B cell (primary cell): ENCODE measurements at regions not wholly inside any gene's neighbourhood (a gene's known extent, or its start where the extent isn't known, plus 50 kb on each side); places are given as distances from the start of the nearest gene placed in this dataset.

Experiments used
- ATAC-seq: fragments of 200-7000 bp; cut with Tn5 transposase; one replicate; pipeline ENCODE4 v1.10.0; 2021; ENCODE audit warnings: low read depth, mild to moderate bottlenecking, moderate number of reproducible peaks, moderate library complexity
- CTCF ChIA-PET: fragments of 350-600 bp; sonication (Branson Sonifier 250); formaldehyde crosslinking; loops from one replicate; lab custom pipeline; 2021; ENCODE audit warnings: antibody characterized with exemption, inconsistent platforms; lab: Charles Lee
- POLR2A ChIA-PET: fragments of 350-600 bp; sonication (Branson Sonifier 250); formaldehyde crosslinking; loops from one replicate; lab custom pipeline; 2021; ENCODE audit warnings: antibody characterized with exemption; lab: Charles Lee
- DNase-seq: peaks from one replicate; pipeline ENCODE4 v3.0.0; 2013
- H2AFZ ChIP-seq: 2 replicates; pipeline ENCODE4 v1.6.1; 2012; ENCODE audit warnings: mild to moderate bottlenecking, low read depth, low read length; ENCODE audit not compliant: insufficient read depth, poor library complexity, severe bottlenecking
- H3K27ac ChIP-seq, 2 donors: 1 replicate in 1 of 2; 2 replicates in 1 of 2; pipeline ENCODE4 v1.5.1; 2012 to 2013; ENCODE audit warnings: low read length in 2 of 2, mild to moderate bottlenecking in 2 of 2, moderate library complexity in 1 of 2
- H3K27me3 ChIP-seq, 4 experiments: fragments of 200-600 bp in 1 of 4; sonication (generic) in 1 of 4; replicated peaks in 1 of 4; 1 replicate in 2 of 4; 2 replicates in 2 of 4; pipeline versions ENCODE4 v1.6.1 to v1.7.0; 2013 to 2016; ENCODE audit warnings: low read length in 3 of 4, mild to moderate bottlenecking in 2 of 4, mixed read lengths in 1 of 4, moderate library complexity in 1 of 4; ENCODE audit not compliant: insufficient read depth in 4 of 4, control insufficient read depth in 3 of 4; ENCODE audit errors: control extremely low read depth in 1 of 4
- H3K36me3 ChIP-seq, 2 experiments: replicated peaks in 1 of 2; 1 replicate in 1 of 2; 2 replicates in 1 of 2; pipeline versions ENCODE4 v1.6.1 to v1.7.1; 2013; ENCODE audit warnings: low read length in 1 of 2; ENCODE audit not compliant: insufficient read depth in 2 of 2, control insufficient read depth in 1 of 2; ENCODE audit errors: control extremely low read depth in 1 of 2, extremely low read depth in 1 of 2
- H3K4me1 ChIP-seq, 2 donors: fragments of 200-600 bp in 1 of 2; sonication (generic) in 1 of 2; 1 replicate in 1 of 2; 2 replicates in 1 of 2; pipeline versions ENCODE4 v1.5.1 to v1.6.1; 2013 to 2017; ENCODE audit warnings: low read length in 2 of 2; ENCODE audit not compliant: control insufficient read depth in 2 of 2, insufficient read depth in 2 of 2
- H3K4me2 ChIP-seq: replicated peaks from 2 replicates; pipeline ENCODE3; 2012; ENCODE audit warnings: mild to moderate bottlenecking, low read depth, low read length; ENCODE audit not compliant: poor library complexity, severe bottlenecking
- H3K4me3 ChIP-seq, 5 experiments: fragments of 200-600 bp in 1 of 5; sonication (generic) in 1 of 5; 1 replicate in 3 of 5; 2 replicates in 2 of 5; pipeline versions ENCODE4 v1.5.1 to v1.7.0; 2011 to 2016; ENCODE audit warnings: low read length in 4 of 5, mild to moderate bottlenecking in 4 of 5, low read depth in 2 of 5, control low read depth in 1 of 5, moderate library complexity in 1 of 5; ENCODE audit not compliant: insufficient read depth in 1 of 5; ENCODE audit errors: control extremely low read depth in 1 of 5, extremely low read depth in 1 of 5
- H3K79me2 ChIP-seq: fragments of 200-600 bp; sonication (generic); one replicate; pipeline ENCODE4 v1.6.0; 2016; ENCODE audit warnings: low read length; ENCODE audit not compliant: control insufficient read depth, insufficient read depth
- H3K9ac ChIP-seq: fragments of 200-600 bp; sonication (generic); 2 replicates; pipeline ENCODE4 v1.6.1; 2017; ENCODE audit warnings: mild to moderate bottlenecking, low read length, moderate library complexity
- H3K9me3 ChIP-seq, 3 donors: one replicate each; pipeline versions ENCODE4 v1.6.1 to v1.7.1; 2013; ENCODE audit warnings: low read length in 2 of 3; ENCODE audit not compliant: control insufficient read depth in 2 of 3, insufficient read depth in 1 of 3; ENCODE audit errors: control extremely low read depth in 1 of 3
- H4K20me1 ChIP-seq: 2 replicates; pipeline ENCODE4 v1.6.0; 2012; ENCODE audit warnings: mild to moderate bottlenecking, low read length; ENCODE audit not compliant: insufficient read depth, control insufficient read depth, poor library complexity, severe bottlenecking
- H3K27ac Mint-ChIP-seq: one replicate; pipeline ENCODE4 v1.8.0; 2021; ENCODE audit warnings: mixed read lengths
- H3K27me3 Mint-ChIP-seq: one replicate; pipeline ENCODE4 v1.8.0; 2021; ENCODE audit warnings: mixed read lengths
- H3K4me1 Mint-ChIP-seq: one replicate; pipeline ENCODE4 v1.8.0; 2021; ENCODE audit warnings: mixed read lengths
- H3K4me3 Mint-ChIP-seq: one replicate; pipeline ENCODE4 v1.8.0; 2021; ENCODE audit warnings: mixed read lengths
- H3K9me3 Mint-ChIP-seq: one replicate; pipeline ENCODE4 v1.8.0; 2022; ENCODE audit warnings: mixed read lengths; ENCODE audit not compliant: insufficient read depth
- CTCF ChIP-seq: fragments of 200-600 bp; IDR thresholded peaks from one replicate; pipeline ENCODE4 v1.8.0; 2022; ENCODE audit warnings: antibody characterized with exemption, mild to moderate bottlenecking
- EZH2 ChIP-seq: IDR thresholded peaks from 2 replicates; pipeline ENCODE4 v1.6.1; 2012; ENCODE audit warnings: borderline replicate concordance, low read depth, mild to moderate bottlenecking, moderate library complexity, low read length; ENCODE audit not compliant: insufficient read depth, poor library complexity, severe bottlenecking
- WGBS: methylation state at CpG from one replicate; pipeline ENCODE4 v1.1.5; 2013; ENCODE audit warnings: missing lambda C conversion rate; ENCODE audit not compliant: insufficient coverage; 5-methylcytosine and 5-hydroxymethylcytosine counted together
- intact Hi-C: fragments of 100-400 bp; cut with micrococcal nuclease; formaldehyde crosslinking; loops from one replicate; pipeline ENCODE4 v1.10.0; 2022

- Histone ChIP-seq H4K20me1 (no peaks in the 10 kb centered on the region), H3K9ac (no peak overlapping the region), H3K36me3 (no peaks in the 10 kb centered on the region), H3K27ac (no peak overlapping the region), H3K27me3 (no peaks in the 10 kb centered on the region), H2AFZ (no peak overlapping the region), H3K4me3 (no peak overlapping the region), H3K4me2 (no peak overlapping the region), H3K9me3 (no peaks in the 10 kb centered on the region), H3K4me1 (no peaks in the 10 kb centered on the region), H3K79me2 (no peaks in the 10 kb centered on the region)
- no peak overlapping the region for H3K27ac Mint-ChIP-seq
- TF ChIP-seq CTCF = no peak
- TF ChIP-seq EZH2 = no peak
- CTCF ChIA-PET = no interaction called here
- no CpG with 5 or more reads among the region's 5 CpGs for WGBS
- H3K4me1 Mint-ChIP-seq = no peaks in the 10 kb centered on the region
- H3K9me3 Mint-ChIP-seq = peaks cover 8% of the 10 kb centered on the region
- intact Hi-C loops = no loop called here
- ATAC-seq (no peak), DNase-seq (no peak)
- H3K27me3 Mint-ChIP-seq = no peaks in the 10 kb centered on the region
- no peak overlapping the region for H3K4me3 Mint-ChIP-seq
- POLR2A ChIA-PET = no interaction called here
Observed at GRCh38 chr6:23202207-23202606, 632.8 kb downstream of the HDGFL1 start.

- H3K4me3 Mint-ChIP-seq = no peak overlapping the region
- Histone ChIP-seq H3K27me3 (no peaks in the 10 kb centered on the region), H3K36me3 (no peaks in the 10 kb centered on the region), H3K4me1 (no peaks in the 10 kb centered on the region), H3K9me3 (peaks cover 0 to 4% (median 0%) of the 10 kb centered on the region in 3 donors), H3K4me2 (no peak overlapping the region), H3K4me3 (no peak overlapping the region), H3K9ac (no peak overlapping the region), H4K20me1 (no peaks in the 10 kb centered on the region), H2AFZ (no peak overlapping the region), H3K79me2 (no peaks in the 10 kb centered on the region), H3K27ac (no peak overlapping the region)
- H3K27ac Mint-ChIP-seq = no peak overlapping the region
- intact Hi-C loops = no loop called here
- H3K4me1 Mint-ChIP-seq = no peaks in the 10 kb centered on the region
- ChIA-PET CTCF (no interaction called here), POLR2A (no interaction called here)
- WGBS = no CpG with 5 or more reads among the region's 2 CpGs
- H3K9me3 Mint-ChIP-seq = peaks cover 16% of the 10 kb centered on the region
- DNase-seq (no peak), ATAC-seq (no peak)
- no peak for TF ChIP-seq EZH2
- no peak for TF ChIP-seq CTCF
- no peaks in the 10 kb centered on the region for H3K27me3 Mint-ChIP-seq
Observed at GRCh38 chr6:23212398-23212797, 643.0 kb downstream of the HDGFL1 start.
